H9 (cell line): ENCODE measurements at regions not wholly inside any gene's neighbourhood (a gene's known extent, or its start where the extent isn't known, plus 50 kb on each side); places are given as distances from the start of the nearest gene placed in this dataset.

Experiments
- DNase-seq: peaks from one replicate; pipeline ENCODE4 v3.0.0-alpha.2; 2017
- H2AFZ ChIP-seq: one replicate; pipeline ENCODE4 v1.6.1; 2013; ENCODE audit warnings: mild to moderate bottlenecking, low read length, control low read depth, moderate library complexity
- H2AK5ac ChIP-seq: 2 replicates; pipeline ENCODE4 v1.6.1; 2013; ENCODE audit warnings: low read length, control low read depth, mixed read lengths; ENCODE audit not compliant: insufficient read length
- H2BK120ac ChIP-seq: one replicate; pipeline ENCODE4 v1.6.1; 2013; ENCODE audit warnings: low read depth, mild to moderate bottlenecking, low read length, control low read depth, inconsistent platforms; ENCODE audit not compliant: poor library complexity, severe bottlenecking
- H2BK12ac ChIP-seq: 2 replicates; pipeline ENCODE4 v1.6.1; 2013; ENCODE audit warnings: low read length, control low read depth, mixed read lengths, low read depth; ENCODE audit not compliant: insufficient read length
- H2BK15ac ChIP-seq: 2 replicates; pipeline ENCODE4 v1.6.1; 2013; ENCODE audit warnings: low read depth, low read length, control low read depth
- H2BK20ac ChIP-seq: one replicate; pipeline ENCODE4 v1.6.1; 2013; ENCODE audit warnings: low read depth, mild to moderate bottlenecking, low read length, control low read depth, inconsistent platforms; ENCODE audit not compliant: poor library complexity, severe bottlenecking
- H2BK5ac ChIP-seq: 2 replicates; pipeline ENCODE4 v1.6.1; 2013; ENCODE audit warnings: low read length, control low read depth, mixed read lengths; ENCODE audit not compliant: insufficient read length
- H3K14ac ChIP-seq: 2 replicates; pipeline ENCODE4 v1.6.1; 2013; ENCODE audit warnings: low read length, control low read depth; ENCODE audit not compliant: insufficient read depth
- H3K18ac ChIP-seq: 2 replicates; pipeline ENCODE4 v1.6.1; 2013; ENCODE audit warnings: low read depth, mild to moderate bottlenecking, mixed read lengths, low read length, control low read depth; ENCODE audit not compliant: insufficient read length
- H3K23ac ChIP-seq: 2 replicates; pipeline ENCODE4 v1.6.1; 2013; ENCODE audit warnings: low read length, control low read depth, mixed read lengths, low read depth; ENCODE audit not compliant: insufficient read length
- H3K23me2 ChIP-seq: 2 replicates; pipeline ENCODE4 v1.6.1; 2013; ENCODE audit warnings: low read depth, mild to moderate bottlenecking, mixed read lengths, low read length, control low read depth; ENCODE audit not compliant: insufficient read length, poor library complexity, severe bottlenecking
- H3K27ac ChIP-seq: 2 replicates; pipeline ENCODE4 v1.5.1; 2013; ENCODE audit warnings: low read length, control low read depth, mixed read lengths, low read depth; ENCODE audit not compliant: insufficient read length
- H3K27me3 ChIP-seq: 2 replicates; pipeline ENCODE4 v1.6.1; 2013; ENCODE audit warnings: low read length, control low read depth, inconsistent platforms; ENCODE audit not compliant: insufficient read depth
- H3K4ac ChIP-seq: 2 replicates; pipeline ENCODE4 v1.6.1; 2013; ENCODE audit warnings: low read depth, mild to moderate bottlenecking, control low read depth, inconsistent platforms, low read length, moderate library complexity
- H3K4me1 ChIP-seq: 2 replicates; pipeline ENCODE4 v1.6.1; 2013; ENCODE audit warnings: low read length, control low read depth, inconsistent platforms; ENCODE audit not compliant: insufficient read depth
- H3K4me2 ChIP-seq: 2 replicates; pipeline ENCODE4 v1.6.1; 2013; ENCODE audit warnings: low read length, control low read depth, mixed read lengths; ENCODE audit not compliant: insufficient read length, insufficient read depth
- H3K56ac ChIP-seq: 2 replicates; pipeline ENCODE4 v1.6.1; 2013; ENCODE audit warnings: low read depth, mild to moderate bottlenecking, mixed read lengths, low read length, control low read depth; ENCODE audit not compliant: insufficient read length
- H3K79me1 ChIP-seq: 2 replicates; pipeline ENCODE4 v1.6.1; 2013; ENCODE audit warnings: low read depth, mild to moderate bottlenecking, moderate library complexity, low read length, control low read depth, inconsistent platforms; ENCODE audit not compliant: insufficient read depth, poor library complexity, severe bottlenecking
- H3K79me2 ChIP-seq: 2 replicates; pipeline ENCODE4 v1.6.1; 2013; ENCODE audit warnings: low read length, control low read depth, inconsistent platforms; ENCODE audit not compliant: insufficient read depth
- H3K9ac ChIP-seq: 2 replicates; pipeline ENCODE4 v1.6.1; 2013; ENCODE audit warnings: low read length, control low read depth, mixed read lengths; ENCODE audit not compliant: insufficient read length; ENCODE audit errors: extremely low read depth
- H3K9me3 ChIP-seq: one replicate; pipeline ENCODE4 v1.6.1; 2013; ENCODE audit warnings: low read depth, low read length, inconsistent platforms; ENCODE audit not compliant: control insufficient read depth
- H3T11ph ChIP-seq: one replicate; pipeline ENCODE4 v1.6.1; 2013; ENCODE audit warnings: mild to moderate bottlenecking, low read length, control low read depth, inconsistent platforms
- H4K20me1 ChIP-seq: one replicate; pipeline ENCODE4 v1.6.1; 2013; ENCODE audit not compliant: control insufficient read depth, insufficient read length, insufficient read depth
- H4K5ac ChIP-seq: 2 replicates; pipeline ENCODE4 v1.6.1; 2013; ENCODE audit warnings: low read depth, mild to moderate bottlenecking, mixed read lengths, low read length, control low read depth; ENCODE audit not compliant: insufficient read length
- H4K8ac ChIP-seq: replicated peaks from 2 replicates; pipeline ENCODE4 v1.6.1; 2013; ENCODE audit warnings: low read length, control low read depth, mixed read lengths, low read depth; ENCODE audit not compliant: insufficient read length
- H4K91ac ChIP-seq: 2 replicates; pipeline ENCODE4 v1.6.1; 2013; ENCODE audit warnings: low read depth, mild to moderate bottlenecking, moderate library complexity, mixed read lengths, low read length, control low read depth; ENCODE audit not compliant: insufficient read length
- H3K27ac Mint-ChIP-seq, 3 experiments: 2 replicates in 2 of 3; 3 replicates in 1 of 3; pipeline ENCODE4 v1.8.0; 2020 to 2021; ENCODE audit warnings: mixed read lengths in 3 of 3, mild to moderate bottlenecking in 1 of 3, moderate library complexity in 1 of 3
- H3K27me3 Mint-ChIP-seq: 2 replicates; pipeline ENCODE4 v1.8.0; 2021; ENCODE audit warnings: low read depth, mild to moderate bottlenecking, moderate library complexity, mixed read lengths
- H3K36me3 Mint-ChIP-seq, 3 experiments: 2 replicates in 2 of 3; 3 replicates in 1 of 3; pipeline ENCODE4 v1.8.0; 2020 to 2021; ENCODE audit warnings: low read depth in 3 of 3, mixed read lengths in 3 of 3; ENCODE audit not compliant: insufficient read depth in 1 of 3
- H3K4me1 Mint-ChIP-seq, 2 experiments: 2 replicates each; pipeline ENCODE4 v1.8.0; 2020; ENCODE audit warnings: mixed read lengths in 2 of 2
- H3K4me3 Mint-ChIP-seq, 2 experiments: 2 replicates in 1 of 2; 3 replicates in 1 of 2; pipeline ENCODE4 v1.8.0; 2020 to 2021; ENCODE audit warnings: mild to moderate bottlenecking in 2 of 2, mixed read lengths in 2 of 2, moderate library complexity in 1 of 2
- H3K9me3 Mint-ChIP-seq, 2 experiments: 2 replicates in 1 of 2; 3 replicates in 1 of 2; pipeline ENCODE4 v1.8.0; 2020; ENCODE audit warnings: mild to moderate bottlenecking in 2 of 2, mixed read lengths in 2 of 2, moderate library complexity in 1 of 2
- CTCF ChIP-seq: fragments of 200-600 bp; sonication (generic); conservative IDR thresholded peaks from 3 replicates; pipeline ENCODE4 v1.8.0; 2021; ENCODE audit warnings: antibody characterized with exemption, mild to moderate bottlenecking
- WGBS: extraction: QIAGEN DNeasy Blood & Tissue Kit; methylation state at CpG from one replicate; pipeline ENCODE4 v1.1.7; 2013; ENCODE audit warnings: missing lambda C conversion rate, low lambda C conversion rate, mixed read lengths; ENCODE audit not compliant: insufficient read length; ENCODE audit errors: extremely low coverage; 5-methylcytosine and 5-hydroxymethylcytosine counted together

- Histone ChIP-seq H3K9me3 (peaks cover 2% of the 10 kb centered on the region), H2AK5ac (no peak overlapping the region), H3K27ac (no peak overlapping the region), H3K9ac (no peak overlapping the region), H3K4ac (no peak overlapping the region), H3K4me2 (no peak overlapping the region), H3K79me1 (no peaks in the 10 kb centered on the region), H4K8ac (no peak overlapping the region), H2BK5ac (no peak overlapping the region), H2BK20ac (no peak overlapping the region), H3K18ac (no peak overlapping the region), H3K23ac (no peak overlapping the region), H2BK120ac (no peak overlapping the region), H3K79me2 (no peaks in the 10 kb centered on the region), H3K56ac (no peak overlapping the region), H4K5ac (no peak overlapping the region), H2BK12ac (no peak overlapping the region), H2BK15ac (no peak overlapping the region), H3K27me3 (no peaks in the 10 kb centered on the region), H3K23me2 (no peaks in the 10 kb centered on the region), H3T11ph (no peak overlapping the region), H4K91ac (no peak overlapping the region), H3K14ac (no peak overlapping the region), H4K20me1 (no peaks in the 10 kb centered on the region), H3K4me1 (no peaks in the 10 kb centered on the region), H2AFZ (no peak overlapping the region)
- Mint-ChIP-seq H3K4me1 (peaks cover 3 to 6% of the 10 kb centered on the region in 2 experiments; a peak in 2 of 4 replicates), H3K27ac (no peak overlapping the region), H3K27me3 (no peaks in the 10 kb centered on the region), H3K9me3 (peaks cover 3 to 9% of the 10 kb centered on the region in 2 experiments; a peak in 3 of 5 replicates), H3K4me3 (no peak overlapping the region), H3K36me3 (peaks cover 0 to 12% (median 8%) of the 10 kb centered on the region in 3 experiments; a peak in 3 of 7 replicates)
- no CpG with 5 or more reads among the region's 3 CpGs for WGBS
- no peak for TF ChIP-seq CTCF
- DNase-seq: no peak
Observed at GRCh38 chr6:130754786-130755367, 72.3 kb upstream of the SMLR1 start.
